GM21367 (cell line): ENCODE measurements at regions not wholly inside any gene's neighbourhood (a gene's known extent, or its start where the extent isn't known, plus 50 kb on each side); places are given as distances from the start of the nearest gene placed in this dataset.

Experiments
- ATAC-seq: cut with Tn5 transposase; IDR thresholded peaks from one replicate; pipeline ENCODE4 v1.9.1; 2021; ENCODE audit not compliant: unreplicated experiment

DNA sequence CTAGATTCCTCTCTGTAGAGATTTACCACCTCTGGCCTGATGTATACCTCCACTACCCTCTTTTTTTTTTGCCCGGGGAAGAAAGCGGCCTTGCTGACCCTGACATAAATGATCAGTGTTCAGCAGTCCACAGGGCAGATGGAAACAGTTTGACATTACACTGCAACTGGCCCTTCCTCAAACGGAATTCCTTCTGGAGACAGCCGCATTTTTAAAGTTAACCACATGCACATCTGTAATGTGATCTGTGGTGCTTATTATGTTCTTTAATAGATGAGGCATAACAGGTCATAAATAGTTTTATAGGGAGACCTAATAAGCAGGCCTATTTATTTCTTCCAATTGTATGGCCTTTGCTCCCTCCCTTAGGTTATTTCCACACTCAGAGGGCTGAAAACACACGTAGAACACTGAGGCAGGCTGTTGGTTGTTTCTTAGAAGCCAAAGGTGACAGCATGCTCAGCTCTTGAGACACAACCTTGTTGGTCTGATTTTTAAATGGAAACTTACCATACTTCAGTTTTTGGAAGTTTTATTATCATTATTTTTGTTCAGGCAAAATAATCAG lies 84.0 kb upstream of the APC start:
- ATAC-seq: no peak

DNA sequence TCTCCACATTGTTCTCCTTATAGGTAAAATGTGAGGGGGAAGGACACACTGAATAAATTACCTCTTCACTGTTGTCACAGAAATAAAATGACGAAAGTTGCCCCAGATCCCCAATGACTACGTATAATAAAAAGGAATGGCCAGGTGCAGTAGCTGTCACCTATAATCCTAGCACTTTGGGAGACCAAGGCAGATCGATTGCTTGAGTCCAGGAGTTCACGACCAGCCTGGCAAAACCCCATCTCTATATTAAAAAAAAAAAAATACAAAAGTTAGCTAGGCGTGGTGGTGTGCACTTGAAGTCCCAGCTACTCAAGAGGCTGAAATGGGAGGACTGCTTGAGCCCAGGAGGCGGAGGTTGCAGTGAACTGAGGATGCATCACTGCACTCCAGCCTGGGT lies 82.2 kb upstream of the APC start:
- no peak for ATAC-seq

GRCh38 chr5:112656451-112656850 lies 81.2 kb upstream of the APC start:
- no peak for ATAC-seq

DNA sequence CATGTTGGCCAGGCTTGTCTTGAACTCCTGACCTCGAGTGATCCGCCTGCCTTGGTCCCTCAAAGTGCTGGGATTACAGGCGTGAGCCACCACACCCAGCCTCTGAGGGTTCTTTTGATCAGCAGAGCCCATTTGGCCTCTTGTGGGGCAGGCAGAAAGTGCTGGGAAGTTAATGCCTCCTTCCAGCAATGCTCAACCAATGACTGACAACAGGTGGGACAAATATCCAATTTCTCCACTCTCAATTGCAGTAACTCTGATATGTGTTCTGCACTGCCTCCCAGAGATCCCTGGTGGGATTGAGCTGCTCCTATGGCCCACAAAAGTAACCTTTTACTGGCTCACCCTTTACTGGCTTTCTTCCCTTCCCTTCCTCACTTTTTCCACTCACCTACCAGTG lies 79.9 kb upstream of the APC start:
- ATAC-seq: no peak

DNA sequence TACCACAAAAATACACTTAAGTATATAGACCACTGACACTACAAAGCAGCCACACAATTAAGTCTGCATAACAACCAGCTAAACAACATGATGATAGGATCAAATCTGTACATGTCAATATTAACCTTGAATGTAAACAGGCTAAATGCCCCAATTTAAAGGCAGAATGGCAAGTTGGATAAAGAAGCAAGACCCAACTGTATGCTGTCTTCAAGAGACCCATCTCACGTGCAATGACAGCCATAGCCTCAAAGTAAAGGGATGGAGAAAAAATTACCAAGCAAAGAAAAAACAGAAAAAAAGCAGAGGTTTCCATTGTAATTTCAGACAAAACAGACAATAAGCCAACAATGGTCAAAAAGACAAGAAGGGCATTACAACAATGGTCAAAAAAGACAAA lies 77.3 kb upstream of the APC start:
- ATAC-seq: no peak

GRCh38 chr5:112663146-112663545 lies 74.5 kb upstream of the APC start:
- no peak for ATAC-seq

- no peak for ATAC-seq
Observed at GRCh38 chr5:112668016-112668415, 69.7 kb upstream of the APC start.

DNA sequence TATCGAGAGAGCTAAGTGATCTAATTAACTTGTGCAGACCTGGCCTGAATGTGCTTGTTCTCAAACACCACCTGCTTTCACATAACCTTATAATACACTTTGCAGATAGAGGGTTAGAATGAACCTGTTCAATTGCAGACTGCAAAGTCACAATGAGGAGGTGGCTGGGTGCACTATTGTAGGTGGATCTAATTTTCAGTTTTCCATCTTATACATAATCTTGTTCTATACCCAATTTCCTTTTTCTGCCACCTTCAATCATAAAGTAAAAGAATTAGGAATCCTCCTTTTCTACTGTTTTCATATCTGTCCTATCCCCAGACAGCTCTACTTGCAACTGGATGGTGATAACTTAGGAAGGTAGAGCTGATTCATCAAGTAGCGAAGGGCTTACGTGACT lies 68.8 kb upstream of the APC start:
- ATAC-seq: no peak

DNA sequence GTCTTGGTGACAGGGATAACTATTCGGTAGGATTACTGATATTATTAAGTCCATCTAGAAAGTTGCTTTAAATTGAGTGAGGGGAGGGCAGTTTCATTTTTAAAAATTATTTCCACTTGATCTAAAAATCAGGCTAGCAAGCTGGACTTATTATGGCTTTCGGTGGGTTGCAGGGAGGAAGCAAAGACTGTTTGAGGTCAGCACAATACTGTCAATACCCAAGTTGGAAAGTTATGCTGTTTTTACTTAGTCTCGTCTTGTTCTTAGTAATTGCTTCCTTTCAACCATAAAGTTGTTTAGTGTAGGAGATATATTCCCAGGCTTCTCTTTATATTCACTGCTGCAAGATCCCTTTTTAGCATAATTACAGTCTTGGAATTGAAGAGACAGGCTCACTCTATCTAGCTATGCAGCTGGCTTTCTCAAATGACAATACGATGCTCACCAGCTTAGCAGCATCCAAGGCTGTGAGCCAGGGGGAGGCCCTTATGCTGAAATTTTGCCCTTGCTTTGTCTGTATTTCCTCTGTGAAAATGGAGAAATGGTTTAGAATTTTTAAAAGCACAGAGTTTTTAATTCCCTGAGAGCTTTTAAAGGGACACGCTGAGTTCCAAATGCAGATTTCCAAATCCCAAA lies 68.2 kb upstream of the APC start:
- no peak for ATAC-seq

DNA sequence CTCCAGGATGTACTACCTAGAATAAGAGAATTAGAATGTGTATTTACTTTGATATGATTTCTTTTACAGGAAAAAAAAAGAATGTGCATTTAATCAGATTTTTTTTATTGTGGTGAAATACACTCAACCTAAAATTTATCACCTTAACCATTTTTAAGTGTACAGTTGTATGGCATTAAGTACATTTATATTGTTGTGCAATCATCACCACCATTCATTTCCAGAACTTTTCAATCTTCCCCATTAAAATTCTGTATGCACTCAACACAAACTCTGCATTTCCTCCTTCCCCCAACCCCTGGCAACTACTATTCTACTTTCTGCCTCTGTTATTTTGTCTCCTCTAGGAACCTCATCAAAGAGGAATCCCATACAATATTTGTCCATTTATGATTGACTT lies 66.0 kb upstream of the APC start:
- no peak for ATAC-seq

DNA sequence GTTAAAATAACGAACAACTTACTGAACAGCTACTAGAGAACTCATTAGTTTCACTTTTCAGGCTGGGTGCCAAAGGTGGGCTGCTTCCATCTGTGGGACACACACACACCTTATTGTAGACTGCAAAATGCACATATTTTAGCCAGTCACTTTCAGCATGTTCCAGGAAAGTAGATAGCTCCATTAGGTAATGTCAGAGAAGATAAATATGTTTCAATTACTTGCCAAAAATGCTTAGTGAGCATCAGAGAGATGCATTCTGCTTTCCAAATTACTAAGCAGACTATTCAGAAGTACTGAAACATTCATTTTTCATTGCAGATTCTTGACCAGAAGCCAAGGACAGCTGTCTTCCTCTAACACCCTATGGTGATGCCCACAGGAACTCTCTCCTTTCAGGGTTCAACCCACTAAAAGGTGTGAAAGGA lies 56.2 kb upstream of the APC start:
- peak; percentile 57 for ATAC-seq

GRCh38 chr5:112682621-112683061 lies 55.0 kb upstream of the APC start:
- ATAC-seq: no peak

- peak; percentile 49 for ATAC-seq
Observed at GRCh38 chr5:112684121-112684520, 53.6 kb upstream of the APC start.

- ATAC-seq: no peak
Observed at GRCh38 chr5:112684737-112685136, 52.9 kb upstream of the APC start.

DNA sequence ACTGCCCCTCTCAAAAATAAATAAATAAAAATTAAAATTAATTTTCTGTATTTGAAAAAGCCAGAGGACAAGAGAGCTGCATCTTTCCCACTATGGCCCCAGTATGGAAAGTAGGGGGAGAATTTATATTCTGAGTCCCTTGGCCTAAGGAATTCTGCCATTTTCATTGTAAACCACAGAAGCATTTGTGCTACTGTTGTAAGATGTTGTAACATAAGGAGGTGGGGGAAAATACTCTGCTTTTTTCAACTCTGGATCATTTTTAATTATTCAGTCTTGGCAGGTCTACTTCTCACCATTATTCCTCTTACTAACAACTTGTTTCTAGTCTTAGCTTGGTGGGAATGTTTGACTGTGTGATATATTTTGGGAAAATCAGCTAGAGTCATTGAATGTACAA lies 52.3 kb upstream of the APC start:
- ATAC-seq: no peak

GRCh38 chr5:112685931-112686330 lies 51.8 kb upstream of the APC start:
- no peak for ATAC-seq

GRCh38 chr5:112686675-112687074 lies 51.0 kb upstream of the APC start:
- ATAC-seq: no peak

DNA sequence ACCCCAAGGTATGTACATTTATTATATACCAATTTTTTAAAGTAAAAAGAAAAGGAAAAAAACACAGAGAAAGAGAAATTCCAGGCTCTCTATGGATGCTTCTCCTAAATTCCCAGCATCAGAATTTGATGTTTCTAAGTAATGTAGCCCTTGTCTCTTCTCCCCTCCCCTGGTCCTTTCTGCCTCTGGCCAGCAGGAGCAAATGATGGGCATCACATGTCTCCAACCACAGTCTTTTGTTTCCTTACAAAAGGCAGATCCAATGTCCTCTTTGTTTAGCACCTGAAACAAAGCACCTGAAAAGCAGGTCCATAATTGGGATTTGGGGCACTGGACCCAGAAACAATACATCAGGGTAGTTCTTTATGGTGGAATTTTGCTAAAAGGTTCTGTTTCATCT lies 50.4 kb upstream of the APC start:
- ATAC-seq: no peak
